Immature natural killer cell (primary cell): ENCODE measurements at regions not wholly inside any gene's neighbourhood (a gene's known extent, or its start where the extent isn't known, plus 50 kb on each side); places are given as distances from the start of the nearest gene placed in this dataset.
"Not testable (repeated sequence)": the region's sequence is repeated elsewhere in the genome, so short reads cannot be mapped to it uniquely, and the experiment has no call there.

ENCODE experiments used
- DNase-seq, 3 donors: peaks; one replicate each; pipeline ENCODE4 v3.0.0; 2022; ENCODE audit warnings: mixed read lengths in 1 of 3
- H3K27ac Mint-ChIP-seq, 6 donors: one replicate each; pipeline ENCODE4 v1.8.0; 2020; ENCODE audit warnings: mixed read lengths in 6 of 6, mild to moderate bottlenecking in 5 of 6, inconsistent platforms in 4 of 6, moderate library complexity in 3 of 6
- H3K27me3 Mint-ChIP-seq, 3 donors: one replicate each; pipeline ENCODE4 v1.8.0; 2020 to 2021; ENCODE audit warnings: low read depth in 3 of 3, mild to moderate bottlenecking in 3 of 3, mixed read lengths in 3 of 3, moderate library complexity in 3 of 3, inconsistent platforms in 1 of 3
- H3K36me3 Mint-ChIP-seq, 3 donors: one replicate each; pipeline ENCODE4 v1.8.0; 2020; ENCODE audit warnings: mixed read lengths in 3 of 3, inconsistent platforms in 2 of 3, mild to moderate bottlenecking in 2 of 3
- H3K4me1 Mint-ChIP-seq, 2 donors: one replicate each; pipeline ENCODE4 v1.8.0; 2020; ENCODE audit warnings: inconsistent platforms in 2 of 2, mild to moderate bottlenecking in 2 of 2, mixed read lengths in 2 of 2, moderate library complexity in 1 of 2
- H3K4me3 Mint-ChIP-seq, 5 donors: one replicate each; pipeline ENCODE4 v1.8.0; 2020; ENCODE audit warnings: mild to moderate bottlenecking in 5 of 5, mixed read lengths in 5 of 5, inconsistent platforms in 3 of 5, moderate library complexity in 3 of 5
- H3K9me3 Mint-ChIP-seq, 6 donors: one replicate each; pipeline ENCODE4 v1.8.0; 2020; ENCODE audit warnings: mild to moderate bottlenecking in 6 of 6, mixed read lengths in 6 of 6, inconsistent platforms in 4 of 6, moderate library complexity in 3 of 6

- no peak overlapping the region for H3K27ac Mint-ChIP-seq
- no peak for DNase-seq
- no peaks in the 10 kb centered on the region for H3K36me3 Mint-ChIP-seq
- no peak overlapping the region for H3K4me3 Mint-ChIP-seq
- H3K4me1 Mint-ChIP-seq, result no peaks in the 10 kb centered on the region
- no peaks in the 10 kb centered on the region for H3K9me3 Mint-ChIP-seq
- peaks cover 1 to 6% (median 3%) of the 10 kb centered on the region in 3 donors for H3K27me3 Mint-ChIP-seq
Measured at GRCh38 chr14:78023112-78023511, 147.1 kb upstream of the NRXN3 start.

DNA sequence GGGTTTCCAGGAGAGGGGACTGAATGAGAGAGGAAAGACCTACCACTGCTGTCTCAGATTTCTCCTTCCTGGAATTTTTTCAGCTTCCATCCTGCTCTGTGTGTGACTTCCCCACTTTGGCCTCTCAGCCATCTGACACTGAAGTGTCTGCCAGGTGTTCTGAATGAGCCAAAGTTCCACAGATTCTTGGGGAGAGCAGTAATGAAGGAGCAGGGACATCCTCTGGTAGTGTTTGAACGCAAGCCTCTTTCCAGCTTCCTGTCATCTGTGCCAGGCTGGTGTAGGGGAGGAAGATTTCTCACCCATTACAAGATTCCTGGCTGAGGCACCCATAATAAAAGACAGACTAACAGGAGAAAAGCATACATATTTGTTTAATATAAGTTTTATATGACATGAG is 141.7 kb upstream of the NRXN3 start:
- Mint-ChIP-seq H3K36me3 (no peaks in the 10 kb centered on the region), H3K27me3 (peaks cover 0 to 11% (median 5%) of the 10 kb centered on the region in 3 donors), H3K4me1 (no peaks in the 10 kb centered on the region), H3K4me3 (no peak overlapping the region), H3K27ac (no peak overlapping the region), H3K9me3 (no peaks in the 10 kb centered on the region)
- DNase-seq, result no peak

GRCh38 chr14:78029601-78030372 is 140.4 kb upstream of the NRXN3 start:
- peaks cover 0 to 11% (median 5%) of the 10 kb centered on the region in 3 donors for H3K27me3 Mint-ChIP-seq
- no peak for DNase-seq
- no peaks in the 10 kb centered on the region for H3K9me3 Mint-ChIP-seq
- H3K36me3 Mint-ChIP-seq, result no peaks in the 10 kb centered on the region
- no peaks in the 10 kb centered on the region for H3K4me1 Mint-ChIP-seq
- no peak overlapping the region for H3K4me3 Mint-ChIP-seq
- H3K27ac Mint-ChIP-seq, result no peak overlapping the region

DNA sequence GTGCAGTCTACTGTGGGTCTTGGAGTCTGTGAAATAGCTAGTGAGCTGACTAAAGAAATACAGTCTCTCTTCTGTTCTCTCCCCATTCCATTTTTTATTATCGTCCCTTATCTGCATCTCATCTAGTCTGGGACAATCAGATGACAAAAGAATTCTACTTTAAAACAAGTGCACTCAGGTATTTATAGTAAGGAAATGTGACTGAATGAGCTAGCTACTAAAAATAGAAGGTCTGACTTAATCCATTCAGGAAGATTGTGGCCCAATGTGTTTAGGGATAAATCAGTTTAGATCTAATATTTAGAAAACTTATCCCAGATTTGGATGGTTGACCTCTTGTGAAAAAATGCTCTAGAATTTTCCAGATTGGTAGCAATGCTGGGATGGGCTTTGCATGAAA is 126.8 kb upstream of the NRXN3 start:
- Mint-ChIP-seq H3K9me3 (peaks cover 0 to 5% (median 0%) of the 10 kb centered on the region in 6 donors), H3K27me3 (peaks cover 4 to 6% (median 5%) of the 10 kb centered on the region in 3 donors), H3K4me3 (no peak overlapping the region), H3K4me1 (no peaks in the 10 kb centered on the region), H3K36me3 (no peaks in the 10 kb centered on the region), H3K27ac (no peak overlapping the region)
- DNase-seq, result no peak

DNA sequence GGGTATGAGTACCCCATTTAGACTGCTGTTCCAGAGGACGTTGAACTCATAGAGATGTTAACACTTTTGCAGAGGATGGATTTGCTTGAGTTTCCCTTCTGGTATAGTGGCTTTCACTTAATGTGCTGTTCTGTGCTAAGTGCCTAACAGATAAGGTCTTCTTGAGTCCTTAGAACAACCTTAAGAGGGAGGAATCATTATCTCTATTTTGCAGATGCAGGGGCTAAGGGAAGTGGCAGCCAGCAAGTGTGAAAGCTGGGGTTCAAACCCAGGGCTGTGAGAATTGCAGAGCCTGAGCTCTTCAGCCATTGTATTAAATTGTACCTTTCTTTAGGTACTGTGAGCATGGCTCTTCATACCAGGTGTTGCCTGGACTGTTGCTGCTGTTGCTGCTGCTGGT is 122.1 kb upstream of the NRXN3 start:
- DNase-seq, result no peak
- Mint-ChIP-seq H3K36me3 (no peaks in the 10 kb centered on the region), H3K27ac (no peak overlapping the region)

GRCh38 chr14:78056890-78057289 is 113.3 kb upstream of the NRXN3 start:
- not testable (repeated sequence) for DNase-seq, H3K4me3 Mint-ChIP-seq, H3K36me3 Mint-ChIP-seq, H3K27ac Mint-ChIP-seq, H3K9me3 Mint-ChIP-seq, H3K27me3 Mint-ChIP-seq, H3K4me1 Mint-ChIP-seq

More for the DNA sequence above, 122.1 kb upstream of the NRXN3 start:
- Mint-ChIP-seq H3K4me3 (no peak overlapping the region), H3K4me1 (no peaks in the 10 kb centered on the region), H3K9me3 (no peaks in the 10 kb centered on the region), H3K27me3 (peaks cover 0 to 6% (median 2%) of the 10 kb centered on the region in 3 donors)

- Mint-ChIP-seq H3K4me3 (no peak overlapping the region), H3K4me1 (no peaks in the 10 kb centered on the region), H3K27ac (no peak overlapping the region), H3K27me3 (peaks cover 0 to 12% (median 5%) of the 10 kb centered on the region in 3 donors), H3K36me3 (no peaks in the 10 kb centered on the region), H3K9me3 (no peaks in the 10 kb centered on the region)
- DNase-seq, result no peak
Measured at GRCh38 chr14:78070344-78070743, 99.8 kb upstream of the NRXN3 start.

GRCh38 chr14:78071016-78071549 is 99.1 kb upstream of the NRXN3 start:
- no peak for DNase-seq
- Mint-ChIP-seq H3K4me3 (no peak overlapping the region), H3K27me3 (peaks cover 0 to 12% (median 5%) of the 10 kb centered on the region in 3 donors), H3K27ac (no peak overlapping the region), H3K9me3 (no peaks in the 10 kb centered on the region), H3K36me3 (no peaks in the 10 kb centered on the region), H3K4me1 (no peaks in the 10 kb centered on the region)

GRCh38 chr14:78073028-78073427 is 97.1 kb upstream of the NRXN3 start:
- Mint-ChIP-seq H3K9me3 (no peaks in the 10 kb centered on the region), H3K36me3 (no peaks in the 10 kb centered on the region), H3K4me3 (no peak overlapping the region), H3K27ac (no peak overlapping the region), H3K4me1 (no peaks in the 10 kb centered on the region), H3K27me3 (peaks cover 0 to 12% (median 5%) of the 10 kb centered on the region in 3 donors)
- no peak for DNase-seq

GRCh38 chr14:78074561-78074960 is 95.6 kb upstream of the NRXN3 start:
- H3K27ac Mint-ChIP-seq, result no peak overlapping the region
- DNase-seq, result no peak
- no peaks in the 10 kb centered on the region for H3K9me3 Mint-ChIP-seq
- H3K4me3 Mint-ChIP-seq, result no peak overlapping the region
- H3K36me3 Mint-ChIP-seq, result no peaks in the 10 kb centered on the region
- H3K4me1 Mint-ChIP-seq, result no peaks in the 10 kb centered on the region
- peaks cover 0 to 10% (median 5%) of the 10 kb centered on the region in 3 donors for H3K27me3 Mint-ChIP-seq

GRCh38 chr14:78075033-78075432 is 95.1 kb upstream of the NRXN3 start:
- no peaks in the 10 kb centered on the region for H3K36me3 Mint-ChIP-seq
- no peaks in the 10 kb centered on the region for H3K9me3 Mint-ChIP-seq
- H3K4me3 Mint-ChIP-seq, result no peak overlapping the region
- H3K4me1 Mint-ChIP-seq, result no peaks in the 10 kb centered on the region
- no peak overlapping the region for H3K27ac Mint-ChIP-seq
- no peak for DNase-seq
- H3K27me3 Mint-ChIP-seq, result peaks cover 0 to 8% (median 5%) of the 10 kb centered on the region in 3 donors

- Mint-ChIP-seq H3K4me1 (no peaks in the 10 kb centered on the region), H3K4me3 (no peak overlapping the region), H3K9me3 (no peaks in the 10 kb centered on the region), H3K27ac (no peak overlapping the region), H3K27me3 (peaks cover 2 to 8% (median 5%) of the 10 kb centered on the region in 3 donors), H3K36me3 (no peaks in the 10 kb centered on the region)
- no peak for DNase-seq
Measured at GRCh38 chr14:78075555-78076277, 94.5 kb upstream of the NRXN3 start.

- H3K27me3 Mint-ChIP-seq, result peaks cover 2 to 5% (median 2%) of the 10 kb centered on the region in 3 donors
- no peaks in the 10 kb centered on the region for H3K9me3 Mint-ChIP-seq
- no peaks in the 10 kb centered on the region for H3K4me1 Mint-ChIP-seq
- no peaks in the 10 kb centered on the region for H3K36me3 Mint-ChIP-seq
- no peak overlapping the region for H3K27ac Mint-ChIP-seq
- H3K4me3 Mint-ChIP-seq, result no peak overlapping the region
- DNase-seq, result no peak
Measured at GRCh38 chr14:78081245-78081644, 88.9 kb upstream of the NRXN3 start.

GRCh38 chr14:78083837-78084236 is 86.3 kb upstream of the NRXN3 start:
- H3K4me1 Mint-ChIP-seq, result no peaks in the 10 kb centered on the region
- no peaks in the 10 kb centered on the region for H3K9me3 Mint-ChIP-seq
- DNase-seq, result no peak
- no peak overlapping the region for H3K27ac Mint-ChIP-seq
- H3K36me3 Mint-ChIP-seq, result no peaks in the 10 kb centered on the region
- no peak overlapping the region for H3K4me3 Mint-ChIP-seq
- peaks cover 2 to 7% (median 2%) of the 10 kb centered on the region in 3 donors for H3K27me3 Mint-ChIP-seq
